ENCODE measurements at regions not wholly inside any gene's neighbourhood (a gene's known extent, or its start where the extent isn't known, plus 50 kb on each side); places are given as distances from the start of the nearest gene placed in this dataset.

- TF ChIP-seq CTCF (IDR thresholded peaks at IDR 0.05; ENCODE audit: insufficient read depth, low read depth, low read length) (no peak), EZH2 (IDR thresholded peaks at IDR 0.05; ENCODE audit: insufficient read depth, low read length) (no peak)
These were observed 129.7 kb upstream of the MAP3K4 start for GRCh38 chr6:160861824-160862223.

Measured in astrocyte (in vitro differentiated cells and primary cell).